Kidney epithelial cell (primary cell): ENCODE measurements at regions not wholly inside any gene's neighbourhood (a gene's known extent, or its start where the extent isn't known, plus 50 kb on each side); places are given as distances from the start of the nearest gene placed in this dataset.

Source experiments
- DNase-seq: peaks from one replicate; pipeline ENCODE4 v3.0.0-alpha.2; 2010; ENCODE audit warnings: low read depth
- H3K27me3 ChIP-seq: 2 replicates; pipeline ENCODE4 v1.6.0; 2011; ENCODE audit warnings: low read length; ENCODE audit not compliant: control insufficient read depth, insufficient read depth
- H3K36me3 ChIP-seq: 2 replicates; pipeline ENCODE4 v1.5.1; 2011; ENCODE audit warnings: low read length; ENCODE audit not compliant: control insufficient read depth, insufficient read depth
- H3K4me3 ChIP-seq: 2 replicates; pipeline ENCODE4 v1.5.1; 2011; ENCODE audit warnings: low read depth, mild to moderate bottlenecking, control low read depth, low read length
- TF ChIP-seq, protein P1 (sequence below): IDR thresholded peaks from 2 replicates; pipeline ENCODE4 v1.5.1; 2011; ENCODE audit warnings: mild to moderate bottlenecking, moderate library complexity, low read length, control low read depth, inconsistent platforms; ENCODE audit not compliant: insufficient read depth, poor library complexity, severe bottlenecking

GRCh38 chr7:35991511-35992232 is 161.4 kb upstream of the EEPD1 start:
- Histone ChIP-seq H3K27me3 (no peaks in the 10 kb centered on the region), H3K36me3 (no peaks in the 10 kb centered on the region), H3K4me3 (no peak overlapping the region)
- TF ChIP-seq, protein P1, sequence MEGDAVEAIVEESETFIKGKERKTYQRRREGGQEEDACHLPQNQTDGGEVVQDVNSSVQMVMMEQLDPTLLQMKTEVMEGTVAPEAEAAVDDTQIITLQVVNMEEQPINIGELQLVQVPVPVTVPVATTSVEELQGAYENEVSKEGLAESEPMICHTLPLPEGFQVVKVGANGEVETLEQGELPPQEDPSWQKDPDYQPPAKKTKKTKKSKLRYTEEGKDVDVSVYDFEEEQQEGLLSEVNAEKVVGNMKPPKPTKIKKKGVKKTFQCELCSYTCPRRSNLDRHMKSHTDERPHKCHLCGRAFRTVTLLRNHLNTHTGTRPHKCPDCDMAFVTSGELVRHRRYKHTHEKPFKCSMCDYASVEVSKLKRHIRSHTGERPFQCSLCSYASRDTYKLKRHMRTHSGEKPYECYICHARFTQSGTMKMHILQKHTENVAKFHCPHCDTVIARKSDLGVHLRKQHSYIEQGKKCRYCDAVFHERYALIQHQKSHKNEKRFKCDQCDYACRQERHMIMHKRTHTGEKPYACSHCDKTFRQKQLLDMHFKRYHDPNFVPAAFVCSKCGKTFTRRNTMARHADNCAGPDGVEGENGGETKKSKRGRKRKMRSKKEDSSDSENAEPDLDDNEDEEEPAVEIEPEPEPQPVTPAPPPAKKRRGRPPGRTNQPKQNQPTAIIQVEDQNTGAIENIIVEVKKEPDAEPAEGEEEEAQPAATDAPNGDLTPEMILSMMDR: no peak
- no peak for DNase-seq

- Histone ChIP-seq H3K36me3 (no peaks in the 10 kb centered on the region), H3K4me3 (no peak overlapping the region), H3K27me3 (no peaks in the 10 kb centered on the region)
- TF ChIP-seq, protein P1: no peak
- no peak for DNase-seq
Observed at GRCh38 chr7:35992436-35992835, 160.6 kb upstream of the EEPD1 start.

GRCh38 chr7:35993113-35993512 is 159.9 kb upstream of the EEPD1 start:
- TF ChIP-seq, protein P1: no peak
- DNase-seq: no peak
- Histone ChIP-seq H3K27me3 (no peaks in the 10 kb centered on the region), H3K36me3 (no peaks in the 10 kb centered on the region), H3K4me3 (no peak overlapping the region)

DNA sequence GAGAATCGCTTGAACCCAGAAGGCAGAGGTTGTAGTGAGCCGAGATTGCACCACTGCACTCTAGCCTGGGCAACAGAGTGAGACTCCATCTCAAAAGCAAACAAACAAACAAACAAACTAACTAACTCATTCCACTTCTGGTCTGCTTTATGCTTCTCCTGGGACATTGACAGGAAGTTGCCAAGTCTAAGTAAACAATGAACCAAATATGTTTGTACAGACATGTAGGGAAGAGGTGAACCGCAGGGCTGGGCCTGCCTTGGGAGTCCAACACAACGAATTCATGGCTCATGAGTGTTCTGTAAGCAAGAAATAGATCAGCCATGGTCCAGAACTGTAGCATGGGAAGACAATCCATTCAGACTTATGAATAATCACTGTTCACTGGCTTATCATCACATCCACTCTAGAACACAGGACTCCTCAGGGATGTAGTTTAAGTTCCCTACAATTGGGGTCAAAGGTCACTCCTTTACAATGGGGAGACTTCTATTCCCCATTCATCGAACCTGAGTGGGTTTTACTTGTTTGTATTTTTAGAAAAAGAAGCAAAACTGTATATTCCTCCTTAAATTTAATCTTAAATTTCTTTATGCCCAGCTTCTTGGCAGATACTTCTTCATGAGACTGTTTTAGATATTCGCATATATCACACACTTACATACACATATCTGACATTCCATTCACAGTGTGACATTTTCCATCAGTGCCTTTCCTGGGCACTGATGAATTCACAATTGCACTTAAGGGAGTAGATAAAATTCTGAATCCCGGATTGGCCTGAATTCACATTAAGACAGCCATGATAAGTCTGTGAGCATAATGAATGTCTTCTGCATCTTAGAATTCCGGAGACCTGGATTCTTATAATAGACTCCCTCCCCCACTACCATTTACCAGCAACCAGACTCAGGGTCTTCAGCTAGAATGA is 159.1 kb upstream of the EEPD1 start:
- DNase-seq: no peak
- H3K27me3 ChIP-seq: no peaks in the 10 kb centered on the region
- no peak overlapping the region for H3K4me3 ChIP-seq
- no peaks in the 10 kb centered on the region for H3K36me3 ChIP-seq
- TF ChIP-seq, protein P1: no peak

GRCh38 chr7:35995334-35995733 is 157.7 kb upstream of the EEPD1 start:
- no peak overlapping the region for H3K4me3 ChIP-seq
- TF ChIP-seq, protein P1: no peak
- no peaks in the 10 kb centered on the region for H3K27me3 ChIP-seq
- H3K36me3 ChIP-seq: no peaks in the 10 kb centered on the region
- DNase-seq: no peak

- no peaks in the 10 kb centered on the region for H3K27me3 ChIP-seq
- H3K36me3 ChIP-seq: no peaks in the 10 kb centered on the region
- no peak for DNase-seq
- no peak overlapping the region for H3K4me3 ChIP-seq
- TF ChIP-seq, protein P1: no peak
Observed at GRCh38 chr7:35998481-35998880, 154.6 kb upstream of the EEPD1 start.
